HG03521 (cell line): ENCODE measurements at regions not wholly inside any gene's neighbourhood (a gene's known extent, or its start where the extent isn't known, plus 50 kb on each side); places are given as distances from the start of the nearest gene placed in this dataset.

Source experiments
- ATAC-seq: cut with Tn5 transposase; IDR thresholded peaks from one replicate; pipeline ENCODE4 v1.9.1; 2021; ENCODE audit warnings: mild to moderate bottlenecking, moderate library complexity; ENCODE audit not compliant: unreplicated experiment

DNA sequence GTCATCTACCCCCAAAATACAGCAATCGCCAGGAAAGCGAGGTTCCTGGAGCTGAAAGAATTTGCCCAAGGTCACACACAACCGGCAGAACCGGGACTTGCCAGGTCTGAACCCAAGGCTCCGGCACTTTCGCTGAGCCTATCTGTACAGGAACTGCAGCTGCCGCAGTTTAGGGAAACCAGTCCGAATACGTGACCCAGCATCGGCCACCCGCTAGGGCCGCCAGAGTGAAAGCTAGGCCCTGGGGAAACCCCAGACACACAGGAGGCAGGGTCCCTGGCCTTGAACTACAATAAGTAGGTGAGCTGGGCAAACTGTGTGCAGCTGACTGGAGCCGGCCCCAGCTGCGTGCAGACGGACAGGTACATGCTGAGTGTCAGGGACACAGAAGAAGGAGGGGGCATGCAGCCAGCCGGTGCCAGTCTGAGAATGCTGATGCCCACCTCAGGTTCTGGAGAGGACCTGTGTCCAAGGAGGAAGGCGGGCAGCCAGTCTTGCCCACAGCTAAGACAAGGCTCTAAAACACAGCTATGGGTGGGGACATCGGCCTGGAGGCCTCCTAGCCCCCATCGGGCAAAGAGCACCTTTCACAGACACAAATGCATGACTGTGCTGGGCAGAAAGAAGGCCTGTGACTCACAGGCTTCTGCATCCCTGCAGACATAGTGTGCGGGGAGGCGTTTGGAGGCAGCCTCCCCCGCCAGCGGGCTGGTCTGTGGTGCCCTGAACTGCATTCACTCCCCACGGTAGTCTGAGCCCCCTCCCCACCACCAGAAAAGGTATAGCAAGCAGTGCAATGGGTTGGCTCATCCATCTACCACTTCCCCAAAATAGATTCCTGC lies 107.4 kb upstream of the ID2 start:
- ATAC-seq = no peak

DNA sequence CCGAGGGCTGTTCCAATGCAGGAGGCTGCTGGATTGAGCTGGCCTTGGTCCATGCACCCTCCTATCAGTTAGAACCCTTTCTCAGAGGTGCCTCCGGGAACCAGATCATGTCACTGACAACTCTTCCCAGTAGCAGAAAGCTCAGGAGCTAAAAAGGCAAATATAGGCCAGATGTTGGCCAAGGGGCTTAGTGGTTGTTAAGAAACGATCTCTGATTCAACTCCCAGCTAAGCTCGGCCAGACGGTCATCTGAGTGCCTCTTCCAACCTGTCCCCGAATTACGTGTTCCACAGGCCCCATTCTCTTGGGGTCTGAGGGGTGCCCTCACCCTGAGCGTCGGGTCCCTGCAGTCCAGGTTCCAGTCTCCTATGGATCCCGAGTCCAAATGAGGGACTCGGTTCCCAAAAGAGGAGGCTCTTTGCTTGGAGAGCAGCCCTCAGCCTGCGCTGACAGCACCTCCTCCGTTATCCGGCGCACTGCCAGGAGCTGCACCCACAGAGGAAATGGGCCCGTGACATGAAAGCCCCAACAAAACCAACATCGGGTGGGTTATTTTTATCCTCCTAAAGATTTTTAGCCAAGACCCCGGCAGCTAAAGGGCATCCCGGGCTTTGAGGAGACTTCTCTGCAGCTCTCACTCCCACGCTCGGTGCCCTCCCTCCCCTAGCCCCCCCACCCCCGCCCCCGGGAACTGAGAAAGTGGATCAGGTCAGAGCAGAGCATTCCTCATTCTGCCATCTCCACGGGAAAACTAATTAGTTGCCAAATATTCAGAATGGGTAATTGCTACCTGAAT lies 106.6 kb upstream of the ID2 start:
- ATAC-seq = no peak

DNA sequence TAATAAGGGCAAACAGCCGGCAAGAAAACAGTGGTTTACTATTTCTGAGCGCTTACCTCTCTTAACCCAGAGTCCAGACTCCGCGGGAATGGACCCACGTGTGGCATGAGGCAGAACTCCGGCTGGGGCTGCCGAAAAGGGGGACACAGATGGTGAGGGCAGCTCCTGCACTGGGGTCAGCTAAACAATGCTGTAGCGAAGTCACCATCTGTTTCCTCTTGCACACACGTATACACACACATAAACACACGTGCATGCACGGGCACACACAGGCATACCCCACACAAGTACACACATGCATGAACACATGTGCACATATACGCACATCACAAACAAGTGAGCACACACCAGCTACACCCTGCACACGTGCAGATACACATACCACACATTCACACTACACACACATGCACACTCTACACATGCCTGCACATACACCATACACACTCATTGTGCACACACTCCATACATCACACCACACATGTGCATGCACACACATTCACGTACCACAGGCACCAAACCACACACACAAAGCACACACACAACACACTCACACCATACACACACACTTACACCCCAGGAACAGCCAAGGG lies 105.9 kb upstream of the ID2 start:
- ATAC-seq = no peak

DNA sequence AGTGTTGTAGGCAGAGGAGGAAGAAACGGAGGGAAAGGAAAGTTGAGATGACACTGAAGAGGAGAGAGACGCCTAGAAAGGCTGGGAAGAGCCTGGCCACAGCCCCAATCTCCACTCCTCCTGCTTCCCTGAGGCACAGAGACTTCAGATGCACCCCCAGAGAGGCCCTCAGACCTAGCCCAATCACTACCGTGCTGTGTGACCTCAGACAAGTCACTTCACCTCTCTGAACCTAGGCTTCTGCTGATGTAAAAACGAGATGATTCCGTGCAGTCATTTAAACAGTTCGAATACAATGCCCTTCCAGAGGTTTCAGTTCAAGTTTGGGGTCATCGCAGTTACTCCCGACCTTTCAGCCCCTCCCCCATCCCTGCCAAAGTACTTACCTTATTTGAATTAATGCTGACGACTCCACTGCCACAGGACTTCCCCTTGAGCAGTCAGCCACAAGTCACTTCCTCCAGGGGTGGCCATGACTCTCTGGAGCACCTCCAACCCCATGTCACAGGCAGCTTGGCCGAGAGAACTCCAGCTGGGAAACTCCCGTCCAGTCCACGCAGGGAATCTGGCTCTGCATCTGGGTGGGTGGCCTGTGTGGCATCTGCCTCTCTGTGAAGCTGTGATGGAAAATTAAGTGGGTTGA lies 105.2 kb upstream of the ID2 start:
- no peak for ATAC-seq

DNA sequence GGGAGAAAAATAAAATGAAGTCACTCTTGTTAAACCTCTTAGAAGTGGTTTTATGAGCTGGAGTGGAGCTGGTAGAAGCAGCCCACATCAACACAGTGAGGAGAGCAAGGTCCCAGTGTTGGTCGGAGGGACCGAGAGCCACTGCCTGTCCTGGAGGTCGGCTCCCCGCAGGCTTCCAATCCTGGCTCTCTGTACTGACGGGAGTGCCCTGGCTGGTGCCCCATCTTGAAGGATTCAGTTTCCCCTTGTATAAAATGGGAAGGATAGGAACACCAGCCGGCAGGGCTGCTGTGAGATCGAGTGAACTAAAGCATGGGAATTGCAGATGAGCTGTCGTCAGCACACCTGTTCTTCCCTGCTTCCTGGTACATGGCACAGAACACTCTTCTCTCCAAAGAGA lies 104.3 kb upstream of the ID2 start:
- ATAC-seq = no peak

DNA sequence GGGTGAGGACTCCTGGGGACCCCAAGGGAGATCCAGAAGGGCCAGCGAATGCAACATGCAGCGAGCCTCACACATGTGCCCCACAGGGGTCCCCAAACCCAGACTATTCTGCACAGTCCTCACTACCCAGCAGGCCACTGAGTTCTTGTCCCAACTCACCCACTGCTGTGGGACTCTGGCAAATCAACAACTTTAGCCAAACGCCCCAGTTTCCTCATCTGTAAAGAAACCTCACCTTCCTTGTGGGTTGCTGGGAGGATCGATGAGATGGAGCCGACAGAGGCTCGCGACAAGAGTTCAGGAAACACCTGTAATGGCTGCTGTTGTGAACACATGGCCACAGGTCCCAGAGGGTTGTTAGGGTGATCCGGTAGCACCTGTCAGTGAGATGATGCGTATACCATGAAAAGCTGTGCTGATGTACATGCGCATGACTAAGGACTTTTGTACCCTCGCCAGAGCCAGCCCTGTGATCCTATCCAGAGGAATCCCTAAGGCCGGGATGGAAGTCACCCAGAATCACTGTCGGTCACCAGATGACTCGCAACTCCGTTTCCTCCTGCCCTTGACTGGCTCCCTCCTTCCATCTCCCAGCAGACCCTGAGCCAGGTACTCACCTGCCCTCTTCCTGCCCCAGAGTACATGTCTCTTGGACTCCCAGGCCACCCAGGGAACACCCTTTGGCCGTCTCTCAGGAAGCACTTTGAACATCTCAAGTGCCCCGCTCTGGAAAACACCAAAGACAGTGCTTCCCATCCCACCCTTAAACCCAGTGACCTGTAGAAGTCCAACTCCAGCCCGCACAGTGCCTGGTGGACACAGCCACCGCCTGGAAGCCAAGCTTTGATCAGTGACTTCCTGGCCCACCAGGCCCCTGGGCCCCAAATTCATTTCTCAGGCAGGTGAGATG lies 103.3 kb upstream of the ID2 start:
- no peak for ATAC-seq

DNA sequence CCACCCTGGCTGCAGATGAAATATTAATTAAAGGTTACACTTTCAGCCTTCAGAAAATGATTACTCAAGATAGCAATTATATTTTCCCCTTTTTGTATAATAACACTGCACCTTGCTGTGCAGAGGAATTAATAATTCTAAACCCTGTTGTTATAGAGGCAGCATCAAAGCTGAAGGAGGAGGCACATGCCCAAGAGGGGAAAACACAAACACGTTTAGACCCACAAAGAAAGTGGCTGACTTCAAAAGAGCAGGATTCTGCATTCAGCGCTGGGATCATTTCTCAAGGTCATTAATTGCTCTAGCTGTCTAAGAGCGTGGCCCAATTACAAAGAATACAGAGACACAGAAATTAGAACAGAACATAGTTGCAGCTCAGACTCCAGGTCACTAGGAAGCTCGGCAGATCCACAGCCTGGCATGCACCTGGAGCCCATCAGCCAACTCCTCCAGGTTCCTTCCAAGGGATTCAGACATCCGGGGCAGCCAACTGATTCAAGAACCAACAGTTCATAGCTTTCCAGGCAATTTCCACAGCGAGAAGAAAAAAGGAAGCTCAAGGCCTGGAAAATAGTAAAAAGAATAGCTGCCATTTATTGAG lies 102.3 kb upstream of the ID2 start:
- no peak for ATAC-seq

DNA sequence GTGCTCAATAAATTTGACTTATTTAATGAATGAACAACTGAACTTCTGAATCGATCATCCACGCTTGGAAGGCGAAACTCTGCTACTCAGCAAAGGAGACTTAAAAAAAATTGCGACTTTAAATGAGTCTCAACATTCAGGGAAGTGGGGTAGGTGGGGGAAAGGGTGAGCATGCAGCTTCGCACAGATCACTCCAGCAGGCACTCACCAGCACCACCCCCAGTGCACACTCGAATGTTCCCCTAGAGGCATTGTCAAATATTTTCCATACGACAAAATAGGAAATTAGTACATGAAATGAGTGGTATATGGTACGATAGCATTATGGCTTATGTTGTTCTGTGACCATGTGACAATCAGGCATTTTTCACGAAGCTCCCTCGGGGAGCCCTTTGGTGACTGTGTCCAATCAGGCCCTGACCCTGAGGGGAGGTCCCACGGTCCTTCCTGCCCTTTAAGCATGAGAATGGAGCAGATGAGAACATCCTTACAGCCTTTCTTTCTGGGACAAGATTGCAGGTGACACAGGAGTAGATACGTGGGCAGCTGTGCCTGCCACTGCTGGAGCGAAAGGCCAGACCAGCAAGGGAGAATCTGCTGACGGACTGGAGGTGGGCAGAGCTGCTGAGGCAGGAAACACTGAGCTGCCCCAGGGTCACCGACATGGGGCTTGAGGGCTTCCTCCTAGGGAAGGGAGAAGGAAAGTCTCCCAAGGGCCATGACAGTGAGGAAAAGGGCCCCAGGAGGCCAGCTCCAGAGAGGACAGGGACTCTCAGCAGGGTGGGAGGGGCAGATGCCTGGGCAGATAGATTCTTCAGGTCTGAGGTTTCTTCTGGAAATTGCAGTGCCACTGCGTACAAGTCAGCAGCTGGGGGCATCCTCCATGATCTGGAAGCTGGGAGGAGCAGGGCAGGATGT lies 101.3 kb upstream of the ID2 start:
- no peak for ATAC-seq

DNA sequence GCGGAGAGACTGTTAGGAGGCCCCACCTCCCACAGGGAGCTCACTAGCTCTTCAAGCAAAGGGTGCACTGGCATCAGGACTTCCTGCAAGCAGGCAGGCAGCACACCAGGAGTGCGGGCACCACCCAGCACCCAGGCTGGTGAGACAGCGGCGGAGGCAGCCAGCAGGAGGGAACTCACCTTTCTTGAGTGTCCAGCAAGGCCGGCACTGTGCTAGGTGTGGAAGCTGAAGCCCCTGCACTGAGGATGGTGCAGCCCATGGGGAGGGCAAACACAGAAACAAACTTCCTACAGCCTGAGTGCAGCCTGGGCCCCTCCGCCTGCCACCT lies 100.7 kb upstream of the ID2 start:
- ATAC-seq = no peak

DNA sequence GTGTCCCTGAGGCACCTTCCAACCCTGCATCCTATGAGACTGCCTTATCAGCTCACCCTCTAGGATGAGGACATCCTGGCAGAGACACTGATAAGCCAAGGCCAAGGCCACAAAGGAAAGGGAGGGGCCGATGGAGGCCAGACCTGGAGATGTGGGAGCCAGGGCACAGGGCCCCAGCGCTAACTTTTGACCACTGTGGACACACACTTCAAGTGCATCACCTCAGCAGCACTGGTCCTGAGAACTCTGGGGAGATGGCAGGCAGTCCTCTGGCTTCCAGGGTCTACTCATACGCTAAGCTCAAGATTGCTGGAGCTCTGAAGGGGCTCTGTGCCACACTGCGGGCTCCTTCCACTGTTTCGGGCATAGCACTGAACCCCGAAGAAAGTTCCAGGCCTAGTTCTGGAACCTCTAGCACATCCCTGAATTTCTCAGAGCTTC lies 100.2 kb upstream of the ID2 start:
- ATAC-seq = no peak

DNA sequence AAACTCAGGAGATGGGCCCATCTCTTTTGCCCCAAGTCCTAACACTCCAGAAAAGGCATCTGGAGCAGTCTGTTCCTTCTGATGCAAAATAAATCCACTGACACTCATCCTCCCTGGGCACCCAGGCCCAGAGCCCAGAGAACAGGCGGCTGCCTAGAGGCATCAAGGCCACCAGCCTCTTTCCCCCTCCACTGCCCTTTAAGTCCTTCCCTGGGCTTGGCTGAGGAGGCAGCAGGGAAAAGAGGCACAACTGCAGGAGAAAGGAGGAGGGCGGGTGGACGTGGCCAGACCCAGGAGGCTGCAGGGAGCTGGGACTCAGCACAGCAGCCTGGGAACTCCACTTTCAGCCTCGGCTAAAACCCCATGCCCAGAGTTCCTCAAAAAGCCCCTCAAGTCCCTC lies 99.7 kb upstream of the ID2 start:
- no peak for ATAC-seq

DNA sequence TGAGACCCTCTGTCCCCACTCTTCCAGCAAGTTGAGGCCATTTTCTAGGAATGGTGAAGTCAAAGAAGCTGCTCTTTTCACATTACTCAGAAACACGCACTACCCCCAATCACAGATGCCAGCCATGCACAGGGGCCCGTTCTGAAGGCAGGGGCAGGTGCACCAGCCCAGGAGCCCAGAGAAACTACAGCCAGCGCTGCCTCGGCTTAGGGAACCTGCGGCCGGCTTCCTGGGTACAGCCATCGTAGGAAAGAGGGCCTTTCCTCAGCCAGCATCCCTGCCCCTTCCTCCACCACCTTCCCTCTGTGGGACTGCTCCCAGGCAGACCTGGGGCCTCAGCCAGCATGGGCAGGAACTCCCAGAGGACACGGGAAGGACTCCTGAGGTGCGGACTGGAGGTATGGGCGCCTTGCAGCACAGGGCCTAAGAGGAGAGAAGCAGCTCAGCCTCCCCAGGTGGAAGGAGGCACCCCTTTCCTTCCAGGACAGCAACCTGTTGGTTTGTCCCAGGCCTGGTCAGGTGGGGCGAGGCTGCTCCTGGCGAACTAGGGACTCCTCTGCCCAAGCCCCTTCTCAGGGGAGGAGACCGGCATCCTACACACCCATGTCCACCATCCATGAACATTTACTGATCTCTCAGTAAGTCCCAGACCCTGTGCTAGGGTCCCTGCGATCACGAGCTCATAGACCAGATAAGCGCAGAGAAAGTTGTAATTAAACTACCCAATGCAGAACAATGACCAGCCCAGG lies 99.0 kb upstream of the ID2 start:
- no peak for ATAC-seq

DNA sequence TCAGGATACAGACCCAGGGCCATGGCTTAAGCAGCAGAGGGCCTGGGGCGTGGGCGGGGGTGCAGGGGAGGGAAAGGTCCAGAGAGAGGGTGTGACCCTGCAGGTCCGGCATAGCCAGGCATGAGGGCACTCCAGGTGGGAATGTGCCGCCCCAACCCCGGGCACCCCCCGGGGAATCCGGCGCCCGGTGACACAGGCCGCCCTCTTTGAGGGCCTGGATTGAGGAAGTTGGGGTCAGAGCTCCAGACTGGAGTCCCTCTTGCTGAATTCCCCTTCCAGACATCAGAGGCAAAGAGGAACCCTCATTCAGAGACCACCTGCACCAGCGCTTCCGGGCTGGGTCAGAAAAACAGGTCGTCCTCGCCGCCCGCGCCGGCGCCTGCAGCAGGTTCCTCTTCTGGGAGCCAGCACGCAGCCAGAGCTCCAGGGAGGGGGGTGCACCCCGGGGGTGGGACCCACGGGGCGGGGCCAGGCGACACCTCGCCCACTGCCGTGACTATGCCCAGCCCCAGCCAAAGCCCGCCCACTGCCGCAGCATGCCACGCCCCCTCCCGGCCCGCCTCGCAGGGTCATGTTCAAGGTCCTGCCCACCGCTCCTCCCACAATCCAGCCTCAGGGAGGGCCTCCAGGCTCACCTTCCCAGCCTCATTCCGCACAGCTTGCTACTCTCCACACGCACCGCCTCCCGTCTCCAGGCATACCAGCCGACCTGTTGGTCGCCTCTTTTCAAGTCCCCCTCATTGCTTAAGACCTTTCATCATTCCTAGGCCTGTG lies 98.3 kb upstream of the ID2 start:
- ATAC-seq = peak; percentile 71

DNA sequence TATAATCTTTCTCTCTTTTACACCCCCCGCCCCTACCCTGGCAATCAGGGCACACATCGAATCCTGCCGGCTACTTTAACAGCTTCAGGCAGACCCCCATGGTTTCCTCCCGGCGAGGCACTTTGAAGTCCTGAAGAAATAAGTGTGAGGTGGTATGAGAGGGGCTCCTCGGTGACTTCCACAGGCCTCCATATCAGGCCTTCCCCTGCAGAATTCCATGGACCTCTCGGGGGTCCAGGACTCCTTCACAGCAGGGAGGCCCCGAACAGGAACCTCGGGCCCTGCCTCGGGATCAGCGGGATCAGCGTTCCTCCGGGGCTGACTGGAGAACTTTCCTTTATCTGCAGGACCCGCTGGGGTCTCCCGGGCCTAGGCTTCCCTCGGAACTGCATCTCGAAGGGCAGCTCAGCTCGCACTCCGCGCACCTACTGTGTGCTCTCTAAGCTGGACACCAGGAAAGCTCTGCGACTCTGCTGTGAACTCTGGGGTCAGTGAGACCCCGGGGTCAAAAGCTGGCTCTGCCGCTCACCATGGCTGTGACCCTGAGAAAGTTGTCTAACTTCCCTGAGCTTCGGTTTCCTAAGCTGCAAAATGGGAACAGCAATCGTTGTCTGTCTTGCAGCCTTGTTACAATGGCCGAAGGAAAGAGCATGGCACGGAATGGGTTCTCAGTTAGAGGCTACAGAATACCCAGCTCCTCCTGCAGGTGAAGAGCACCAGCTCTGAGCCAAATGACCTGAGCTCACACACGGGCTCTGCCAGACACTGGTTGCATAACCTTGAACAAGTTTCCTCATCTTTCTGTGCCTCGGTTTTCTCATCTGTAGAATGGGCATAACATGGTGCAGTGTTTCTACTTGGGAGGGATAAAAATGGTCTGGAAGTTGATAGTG lies 97.4 kb upstream of the ID2 start:
- ATAC-seq = no peak

DNA sequence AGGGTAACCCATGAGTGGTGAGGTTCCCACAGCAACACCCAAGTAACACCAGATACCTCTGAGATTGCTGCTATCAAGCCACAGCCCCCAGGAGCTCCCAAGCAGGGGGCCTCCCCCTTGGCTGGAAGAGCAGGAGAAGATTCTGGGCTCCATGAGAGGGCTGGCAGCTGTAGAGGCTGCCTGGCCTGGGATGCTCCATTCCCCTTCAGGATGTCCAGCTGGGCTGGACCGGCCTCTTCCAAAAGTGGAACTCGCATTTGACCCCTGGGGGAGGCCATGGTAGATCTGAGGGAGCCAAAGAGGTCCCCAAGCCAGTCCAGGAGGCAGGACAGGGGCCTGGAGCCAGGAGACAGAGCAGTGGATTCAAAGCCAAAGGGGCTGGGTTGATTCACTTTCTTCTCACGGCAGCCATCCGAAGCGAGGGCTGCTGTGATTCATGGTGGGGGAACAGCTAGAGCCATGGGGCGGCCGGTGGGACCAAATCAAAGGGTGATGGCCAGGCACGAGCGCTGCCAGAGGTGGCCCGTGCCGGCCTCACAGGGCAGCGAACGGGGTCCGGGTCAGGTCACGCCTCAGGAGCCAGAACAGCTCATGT lies 95.3 kb upstream of the ID2 start:
- ATAC-seq = no peak

DNA sequence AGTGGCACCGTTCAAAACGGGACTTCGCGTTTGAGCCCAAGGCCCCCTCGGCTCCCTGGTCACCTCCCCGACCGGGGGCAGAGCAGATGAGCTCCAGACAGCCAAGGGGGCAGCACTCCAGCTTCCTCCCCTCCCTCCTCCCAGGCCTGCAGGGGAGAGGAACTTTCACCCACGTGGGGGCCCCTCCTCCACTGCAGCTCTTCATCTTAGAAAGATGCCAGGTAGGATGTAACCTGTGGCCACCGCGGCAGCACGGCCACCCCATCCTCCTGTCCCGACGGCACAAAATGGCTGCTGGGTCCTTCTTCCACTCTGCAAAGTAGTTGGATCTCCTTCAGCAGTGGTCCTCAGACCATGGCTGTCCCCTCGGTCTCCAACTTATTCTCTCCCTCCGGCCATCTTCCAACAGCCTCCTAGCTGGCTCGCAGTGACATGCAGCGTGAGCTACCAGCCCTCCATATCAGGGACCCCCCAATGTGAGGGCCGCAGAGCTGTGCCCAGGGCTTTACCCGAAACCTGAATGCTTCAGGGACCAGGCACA lies 94.5 kb upstream of the ID2 start:
- no peak for ATAC-seq
